HepG2 (cell line): ENCODE measurements at regions not wholly inside any gene's neighbourhood (a gene's known extent, or its start where the extent isn't known, plus 50 kb on each side); places are given as distances from the start of the nearest gene placed in this dataset.

Experiments
- CSRNP2 ChIP-seq: sonication (generic); formaldehyde crosslinking; conservative IDR thresholded peaks from 2 replicates; pipeline ENCODE4 v1.8.0; 2022; ENCODE audit warnings: low read depth, missing genetic modification reagents
- EHMT2 ChIP-seq: fragments of 200-600 bp; sonication (generic); IDR thresholded peaks from 2 replicates; pipeline ENCODE4 v1.7.0; 2017; ENCODE audit warnings: antibody characterized with exemption, low read depth, low read length, borderline replicate concordance
- KIAA2018 ChIP-seq: sonication (generic); formaldehyde crosslinking; IDR thresholded peaks from 2 replicates; pipeline ENCODE4 v1.5.0; 2020; ENCODE audit warnings: mild to moderate bottlenecking, missing genetic modification reagents, borderline replicate concordance
- ZNF382 ChIP-seq: sonication (generic); formaldehyde crosslinking; IDR thresholded peaks from 2 replicates; pipeline ENCODE4 v1.5.0; 2020; ENCODE audit warnings: missing genetic modification reagents, mild to moderate bottlenecking, borderline replicate concordance

- TF ChIP-seq KIAA2018 (no peak), EHMT2 (no peak), CSRNP2 (CRISPR knock-in tag) (no peak), ZNF382 (CRISPR knock-in tag) (no peak)
Observed at GRCh38 chr21:24617819-24618218, 989.5 kb downstream of the MRPL39 start (continued).
